NCI-H2107 treated with DMSO at 0.1 percent for 48 hours (cell line): ENCODE measurements at regions not wholly inside any gene's neighbourhood (a gene's known extent, or its start where the extent isn't known, plus 50 kb on each side); places are given as distances from the start of the nearest gene placed in this dataset.

Experiments
- DNase-seq: peaks from one replicate; lab custom pipeline; 2025; ENCODE audit not compliant: unreplicated experiment; lab: John Stamatoyannopoulos, UW

GRCh38 chr6:105967917-105968602 lies 118.1 kb upstream of the PRDM1 start:
- no peak for DNase-seq

- no peak for DNase-seq
Observed at GRCh38 chr6:105966481-105966880, 119.7 kb upstream of the PRDM1 start.

- no peak for DNase-seq
Observed at GRCh38 chr6:105964979-105965760, 121.0 kb upstream of the PRDM1 start.

- DNase-seq = no peak
Observed at GRCh38 chr6:105954148-105954547, 132.0 kb upstream of the PRDM1 start.

GRCh38 chr6:105952772-105953690 lies 133.1 kb upstream of the PRDM1 start:
- DNase-seq = no peak

- DNase-seq = no peak
Observed at GRCh38 chr6:105952326-105952725, 133.8 kb upstream of the PRDM1 start.

- DNase-seq = no peak
Observed at GRCh38 chr6:105951322-105951721, 134.8 kb upstream of the PRDM1 start.

GRCh38 chr6:105949869-105950268 lies 136.3 kb upstream of the PRDM1 start:
- no peak for DNase-seq

GRCh38 chr6:105943514-105943913 lies 142.6 kb upstream of the PRDM1 start:
- DNase-seq = no peak

- DNase-seq = no peak
Observed at GRCh38 chr6:105941621-105942412, 144.3 kb upstream of the PRDM1 start.

- peak; percentile 17 for DNase-seq
Observed at GRCh38 chr6:105940990-105941389, 145.1 kb upstream of the PRDM1 start.

GRCh38 chr6:105936972-105937371 lies 149.2 kb upstream of the PRDM1 start:
- DNase-seq = no peak

- DNase-seq = no peak
Observed at GRCh38 chr6:105935416-105935815, 150.7 kb upstream of the PRDM1 start.

GRCh38 chr6:105934708-105935107 lies 151.4 kb upstream of the PRDM1 start:
- no peak for DNase-seq

- no peak for DNase-seq
Observed at GRCh38 chr6:105932440-105932839, 153.7 kb upstream of the PRDM1 start.

- DNase-seq = no peak
Observed at GRCh38 chr6:105929626-105930025, 156.5 kb upstream of the PRDM1 start.

- no peak for DNase-seq
Observed at GRCh38 chr6:105926318-105926717, 159.8 kb upstream of the PRDM1 start.

- DNase-seq = no peak
Observed at GRCh38 chr6:105925706-105926105, 160.4 kb upstream of the PRDM1 start.

GRCh38 chr6:105921781-105922180 lies 164.4 kb upstream of the PRDM1 start:
- no peak for DNase-seq

- no peak for DNase-seq
Observed at GRCh38 chr6:105920071-105920470, 166.1 kb upstream of the PRDM1 start.
